ENCODE measurements at regions not wholly inside any gene's neighbourhood (a gene's known extent, or its start where the extent isn't known, plus 50 kb on each side); places are given as distances from the start of the nearest gene placed in this dataset.
"Not testable (repeated sequence)": the region's sequence is repeated elsewhere in the genome, so short reads cannot be mapped to it uniquely, and the experiment has no call there.

- ATAC-seq; intact Hi-C loops (cut with DNase I); DNase-seq (ENCODE audit: low spot score): not testable (repeated sequence)
Observed at GRCh38 chr2:111275854-111276171, 155.1 kb downstream of the BCL2L11 start.

DNA sequence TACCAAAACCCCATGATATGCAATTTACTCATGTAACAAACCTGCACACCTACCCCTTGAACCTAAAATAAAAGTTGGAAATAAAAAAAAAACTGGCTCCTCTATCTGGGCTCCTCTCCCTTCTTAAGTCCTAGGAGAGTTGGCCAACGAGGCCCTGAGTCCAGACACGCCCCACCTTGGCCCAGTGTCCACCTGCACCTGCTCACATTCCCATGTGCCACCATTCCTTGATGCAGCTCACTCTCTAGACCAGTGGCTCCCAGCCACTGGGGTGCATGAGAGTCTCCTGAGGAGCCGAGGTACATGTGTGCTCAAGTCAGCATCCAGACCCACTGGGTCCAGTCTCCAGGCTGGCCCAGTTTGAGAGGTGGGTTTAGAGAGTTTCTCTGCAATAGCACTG, 157.4 kb downstream of the BCL2L11 start:
- ATAC-seq; DNase-seq (ENCODE audit: low spot score); intact Hi-C loops (cut with DNase I): not testable (repeated sequence)

DNA sequence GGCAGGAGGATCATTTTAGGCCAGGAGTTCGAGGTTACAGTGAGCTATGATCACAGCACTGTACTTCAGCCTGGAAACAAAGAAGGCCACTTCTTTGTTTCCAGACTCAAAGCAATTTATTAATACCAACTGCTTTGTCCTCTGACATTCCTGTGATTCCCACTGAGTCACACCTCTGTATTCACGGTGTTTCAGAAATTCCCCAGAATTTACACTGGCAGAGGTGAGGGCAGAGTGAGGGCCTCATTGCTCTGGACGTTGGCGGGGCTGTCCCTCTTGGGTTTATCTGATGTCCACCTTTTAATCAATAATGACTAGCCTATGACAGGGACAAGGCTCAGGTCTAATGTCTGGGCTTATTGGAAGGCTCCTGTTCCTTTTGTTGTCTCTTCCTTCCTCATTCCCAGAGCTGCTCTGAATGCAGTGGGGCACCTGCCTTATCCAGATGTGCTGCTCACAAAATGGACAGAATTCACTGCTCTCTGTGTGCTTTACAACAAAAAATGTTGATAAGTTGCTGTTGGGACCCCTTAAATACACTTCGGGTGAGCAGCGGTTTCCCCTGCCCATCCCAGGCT, 160.1 kb downstream of the BCL2L11 start:
- ATAC-seq; DNase-seq (ENCODE audit: low spot score); intact Hi-C loops (cut with DNase I): not testable (repeated sequence)

- DNase-seq (ENCODE audit: low spot score); intact Hi-C loops (cut with DNase I); ATAC-seq: not testable (repeated sequence)
Observed at GRCh38 chr2:111282162-111282561, 161.4 kb downstream of the BCL2L11 start.

DNA sequence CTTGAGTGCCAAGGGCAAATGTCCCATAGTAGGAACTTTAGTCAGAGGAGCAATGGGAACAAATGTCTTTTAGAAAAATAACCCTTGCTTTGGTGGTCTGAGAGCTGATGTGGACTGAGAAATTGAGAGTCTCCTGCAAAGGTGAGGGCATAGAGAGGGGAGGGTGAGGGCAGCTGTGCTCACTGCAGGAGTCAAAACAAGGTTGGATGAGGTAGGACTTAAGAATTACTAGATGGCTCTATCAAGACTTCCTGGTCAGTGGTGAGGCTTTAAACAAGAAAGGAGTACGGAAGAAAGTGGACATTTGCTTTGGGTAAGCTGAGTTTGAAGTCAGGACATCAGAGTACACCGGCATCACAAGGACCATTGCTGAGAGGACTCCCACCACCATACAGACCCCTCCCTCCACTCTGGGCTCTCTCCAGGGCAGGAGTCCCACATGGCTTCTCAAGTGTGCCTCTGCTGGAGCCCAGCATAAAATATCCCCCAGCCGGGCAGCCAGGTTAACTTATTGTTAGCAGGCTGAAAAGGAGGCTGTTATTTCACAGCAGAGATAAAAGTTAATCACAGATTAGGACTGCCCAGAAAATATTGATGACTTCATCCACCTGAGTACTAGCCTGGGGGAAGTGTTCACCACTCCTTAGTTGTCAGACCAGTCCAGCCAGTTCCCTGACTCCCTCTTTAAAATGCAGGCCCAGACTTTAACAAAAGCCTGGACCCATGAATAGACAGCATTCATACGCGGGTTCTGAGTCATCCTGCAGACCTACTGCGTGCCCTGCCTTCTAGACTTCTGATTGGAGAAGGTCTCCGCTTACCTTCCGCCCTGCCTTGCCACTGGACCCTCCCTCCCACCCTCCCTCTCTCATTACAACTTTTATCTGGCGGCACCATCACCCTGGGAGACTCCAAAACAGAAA, 167.2 kb downstream of the BCL2L11 start:
- intact Hi-C loops (cut with DNase I); ATAC-seq; DNase-seq (ENCODE audit: low spot score): not testable (repeated sequence)

DNA sequence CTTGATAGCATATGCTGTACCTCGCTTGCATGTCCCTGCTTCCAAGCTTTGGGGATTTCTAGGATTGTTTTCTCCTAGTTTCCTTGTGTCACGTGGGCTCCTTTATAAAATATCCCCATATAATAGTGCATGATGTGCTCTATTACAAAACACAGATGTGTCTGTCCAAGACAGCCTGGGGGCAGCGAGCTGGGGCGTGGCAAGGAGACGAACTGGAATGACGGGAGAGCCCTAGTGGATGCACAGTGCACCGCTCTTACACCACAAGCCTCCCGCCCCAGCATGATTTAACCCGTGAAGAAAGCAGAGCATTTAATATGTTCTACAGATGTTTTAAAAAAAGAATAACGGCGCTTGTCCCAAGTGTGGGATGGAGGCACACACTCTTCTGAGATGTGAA, 169.7 kb downstream of the BCL2L11 start:
- ATAC-seq; intact Hi-C loops (cut with DNase I); DNase-seq (ENCODE audit: low spot score): not testable (repeated sequence)

DNA sequence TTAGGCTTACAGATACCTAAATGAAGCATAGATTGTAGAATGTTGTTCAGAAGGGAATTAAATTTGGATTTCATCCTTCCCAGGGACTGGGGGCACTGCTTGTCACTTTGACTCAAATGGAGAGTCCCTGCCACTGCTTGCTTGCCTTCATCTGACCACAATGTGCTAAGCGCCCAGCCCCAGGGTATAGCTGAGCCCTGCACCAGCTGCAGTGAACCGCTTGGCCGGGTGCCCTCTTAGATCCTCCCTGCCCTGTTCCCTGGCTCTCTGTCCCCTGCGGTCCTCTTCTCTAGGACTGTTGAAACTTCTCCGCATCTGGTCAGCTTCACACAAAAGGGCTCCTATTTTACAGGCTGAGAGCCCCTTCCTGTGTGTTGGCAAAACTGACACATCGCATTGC, 170.9 kb downstream of the BCL2L11 start:
- intact Hi-C loops (cut with DNase I); ATAC-seq: not testable (repeated sequence)

DNA sequence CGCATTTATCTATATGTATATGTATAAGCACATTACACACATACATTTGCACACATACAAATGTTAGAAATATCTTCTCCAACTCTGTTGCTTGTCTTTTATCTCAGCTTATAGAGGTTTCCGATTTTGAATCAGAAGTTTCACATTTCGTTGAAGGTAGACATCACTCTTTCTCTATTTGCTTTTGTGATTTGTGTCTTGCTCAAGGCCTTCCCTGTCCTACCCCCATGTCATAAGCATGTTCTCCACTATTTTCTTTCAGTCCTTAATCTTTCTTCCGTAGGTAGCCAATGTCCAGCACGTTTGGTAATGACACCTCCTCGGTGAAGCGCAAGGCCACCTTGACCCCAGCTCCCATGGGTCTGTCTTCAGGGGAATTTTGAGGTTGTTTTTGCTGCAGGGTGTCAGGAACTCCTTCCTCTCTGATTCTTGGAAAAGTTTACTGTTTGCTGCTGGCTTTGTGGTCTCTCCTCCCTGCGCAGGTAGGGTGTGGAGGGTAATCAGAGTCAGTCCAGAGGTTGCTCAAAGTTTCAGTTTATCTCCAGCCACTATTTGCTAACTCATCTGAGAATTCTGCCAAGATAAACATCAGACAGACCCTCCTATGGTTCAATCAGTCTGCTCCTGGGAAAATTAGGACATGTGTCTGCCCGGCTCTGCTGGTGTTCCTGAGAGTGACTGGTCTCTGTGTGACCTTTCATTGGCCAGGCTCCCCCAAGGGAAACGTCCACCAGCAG, 171.7 kb downstream of the BCL2L11 start:
- ATAC-seq; DNase-seq (ENCODE audit: low spot score); intact Hi-C loops (cut with DNase I): not testable (repeated sequence)

More for the DNA sequence above, 170.9 kb downstream of the BCL2L11 start:
- not testable (repeated sequence) for DNase-seq (ENCODE audit: low spot score)

DNA sequence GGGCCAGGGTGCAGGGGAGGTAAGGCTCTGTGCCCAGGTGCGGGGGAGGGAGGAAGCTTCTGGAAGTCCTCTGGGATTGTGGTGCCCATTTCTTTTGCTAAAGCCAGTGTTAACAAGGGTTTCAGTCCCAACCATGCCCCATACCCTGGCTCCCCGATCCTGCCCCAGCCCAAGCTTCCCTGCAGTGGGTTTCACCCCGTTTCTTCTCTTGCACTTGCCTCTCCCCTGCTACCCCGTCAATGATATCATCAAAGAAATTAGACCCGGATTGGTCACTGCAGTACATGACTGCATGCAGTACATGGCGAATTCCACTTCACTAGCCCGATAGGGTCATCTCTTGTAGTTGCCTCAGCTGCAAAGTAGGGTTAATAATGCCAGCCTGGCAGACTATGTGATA, 174.0 kb downstream of the BCL2L11 start:
- DNase-seq (ENCODE audit: low spot score); intact Hi-C loops (cut with DNase I); ATAC-seq: not testable (repeated sequence)

GRCh38 chr2:111296122-111296804, 175.5 kb downstream of the BCL2L11 start:
- DNase-seq (ENCODE audit: low spot score); intact Hi-C loops (cut with DNase I); ATAC-seq: not testable (repeated sequence)

DNA sequence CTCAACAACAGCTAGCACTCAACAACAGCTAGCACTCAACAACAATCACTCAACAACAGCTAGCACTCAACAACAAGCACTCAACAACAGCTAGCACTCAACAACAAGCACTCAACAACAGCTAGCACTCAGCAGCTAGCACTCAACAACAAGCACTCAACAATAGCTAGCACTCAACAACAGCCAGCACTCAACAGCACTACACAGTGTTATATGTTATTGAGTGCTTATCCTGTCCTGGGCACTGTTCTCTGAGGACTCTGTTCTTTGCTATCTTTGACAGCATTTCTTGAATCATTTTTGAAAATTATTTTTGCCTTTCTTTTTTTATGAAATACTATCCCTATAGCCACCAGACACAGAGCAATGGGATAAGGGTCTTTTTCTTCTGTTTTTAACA, 176.4 kb downstream of the BCL2L11 start:
- ATAC-seq; intact Hi-C loops (cut with DNase I); DNase-seq (ENCODE audit: low spot score): not testable (repeated sequence)

- intact Hi-C loops (cut with DNase I); DNase-seq (ENCODE audit: low spot score); ATAC-seq: not testable (repeated sequence)
Observed at GRCh38 chr2:111298927-111299326, 178.2 kb downstream of the BCL2L11 start.

- DNase-seq (ENCODE audit: low spot score); ATAC-seq: not testable (repeated sequence)
Observed at GRCh38 chr2:111299635-111300034, 178.9 kb downstream of the BCL2L11 start.

DNA sequence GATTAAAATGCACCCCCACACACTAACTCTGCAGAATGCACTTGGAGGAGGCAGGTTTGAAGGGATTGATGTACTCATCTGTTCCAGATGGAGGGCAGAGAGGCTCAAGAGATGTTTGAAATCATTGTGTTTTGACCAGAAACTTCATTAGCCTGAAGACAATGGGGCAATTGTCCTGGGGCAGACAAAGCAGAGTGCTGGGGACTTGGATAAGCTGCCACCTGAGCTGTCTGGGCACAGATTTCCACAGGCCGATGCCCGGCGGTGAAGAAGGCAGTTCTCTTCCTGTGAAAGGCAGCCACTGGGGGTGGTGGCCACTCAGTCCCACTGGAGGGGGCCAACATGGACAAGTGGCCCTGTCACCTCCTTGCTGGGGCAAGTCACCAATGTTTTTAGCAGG, 181.0 kb downstream of the BCL2L11 start:
- DNase-seq (ENCODE audit: low spot score); ATAC-seq; intact Hi-C loops (cut with DNase I): not testable (repeated sequence)

More at GRCh38 chr2:111299635-111300034, 178.9 kb downstream of the BCL2L11 start:
- intact Hi-C loops (cut with DNase I) = not testable (repeated sequence)

- ATAC-seq; DNase-seq (ENCODE audit: low spot score); intact Hi-C loops (cut with DNase I): not testable (repeated sequence)
Observed at GRCh38 chr2:111302397-111303218, 181.9 kb downstream of the BCL2L11 start.

DNA sequence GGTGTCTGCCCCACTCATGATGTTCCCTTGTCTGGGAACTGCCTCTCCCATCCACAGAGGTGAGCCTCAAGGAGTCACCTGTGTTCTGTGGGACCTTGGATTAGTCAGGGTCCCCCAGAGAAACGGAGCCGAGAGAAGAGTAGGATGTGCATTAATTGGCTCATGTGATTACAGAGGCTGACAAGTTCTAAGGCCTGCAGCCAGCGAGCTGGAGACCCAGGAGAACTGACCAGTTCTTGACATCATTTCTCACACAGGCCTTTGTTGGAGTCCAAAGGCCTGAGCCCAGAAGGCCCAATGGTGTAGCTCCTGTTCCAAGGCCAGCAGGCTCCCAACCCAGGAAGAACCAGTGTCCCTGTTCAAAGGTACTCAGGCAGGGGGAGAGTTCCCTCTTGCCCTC, 186.6 kb downstream of the BCL2L11 start:
- ATAC-seq; DNase-seq (ENCODE audit: low spot score); intact Hi-C loops (cut with DNase I): not testable (repeated sequence)

DNA sequence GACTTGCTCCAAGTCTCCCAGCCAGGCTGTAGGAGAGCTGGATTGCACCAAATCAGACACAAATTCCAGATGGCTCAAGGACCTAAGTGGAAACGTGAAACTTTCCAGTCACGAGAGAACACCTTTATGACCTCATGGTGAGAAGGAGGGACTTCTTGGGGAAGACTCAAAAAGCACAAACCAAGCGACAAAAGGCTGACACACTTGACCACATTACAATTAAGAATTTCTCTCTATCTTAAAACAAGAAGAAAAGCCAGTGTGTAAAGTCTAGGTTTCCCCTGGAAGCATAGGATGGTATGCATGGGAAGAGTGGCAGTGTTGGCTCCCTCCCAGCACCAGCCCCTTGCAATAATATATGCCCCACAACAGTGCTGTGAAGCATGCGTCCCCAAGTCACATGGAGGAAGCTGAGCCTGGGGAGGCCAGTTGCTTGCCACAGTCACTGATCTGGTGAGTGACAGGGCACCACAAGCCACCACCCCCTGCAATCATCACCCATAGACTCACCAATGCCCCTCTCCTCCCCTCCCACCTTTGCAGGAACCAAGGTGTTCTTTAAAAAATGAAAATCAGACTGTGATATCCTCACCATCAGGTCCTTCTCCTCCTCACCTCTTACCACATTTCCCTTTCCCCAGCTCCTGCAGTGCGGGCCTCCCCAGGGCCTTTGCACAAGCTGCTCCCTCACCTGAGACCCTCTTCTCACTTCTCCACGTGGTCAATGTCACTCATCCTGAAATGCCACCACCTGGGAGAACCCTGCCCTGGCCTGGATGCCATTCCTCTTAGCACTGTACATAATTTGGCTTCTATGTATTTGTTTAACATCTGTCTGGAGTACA, 188.7 kb downstream of the BCL2L11 start:
- intact Hi-C loops (cut with DNase I); ATAC-seq; DNase-seq (ENCODE audit: low spot score): not testable (repeated sequence)
